Activated T-cell treated with anti-CD3 and anti-CD28 coated beads for 1 hour (primary cell): ENCODE measurements at regions not wholly inside any gene's neighbourhood (a gene's known extent, or its start where the extent isn't known, plus 50 kb on each side); places are given as distances from the start of the nearest gene placed in this dataset.
"Not testable (repeated sequence)": the region's sequence is repeated elsewhere in the genome, so short reads cannot be mapped to it uniquely, and the experiment has no call there.

Experiments used
- DNase-seq: peaks from one replicate; pipeline ENCODE4 v3.0.0-alpha.2; 2020; ENCODE audit warnings: low read depth

- DNase-seq: no peak
Measured at GRCh38 chr2:133885847-133886246, 317.6 kb upstream of the NCKAP5 start.

GRCh38 chr2:133886735-133887675 lies 318.7 kb upstream of the NCKAP5 start:
- DNase-seq: peak; percentile 18

GRCh38 chr2:133887676-133888040 lies 319.4 kb upstream of the NCKAP5 start:
- DNase-seq: no peak

- no peak for DNase-seq
Measured at GRCh38 chr2:133888107-133888506, 319.8 kb upstream of the NCKAP5 start.

- DNase-seq: no peak
Measured at GRCh38 chr2:133888621-133889219, 320.5 kb upstream of the NCKAP5 start.

GRCh38 chr2:133892352-133892913 lies 324.2 kb upstream of the NCKAP5 start:
- DNase-seq: no peak

- DNase-seq: no peak
Measured at GRCh38 chr2:133894429-133894828, 326.2 kb upstream of the NCKAP5 start.

GRCh38 chr2:133897838-133898237 lies 329.6 kb upstream of the NCKAP5 start:
- not testable (repeated sequence) for DNase-seq

GRCh38 chr2:133900909-133901308 lies 332.6 kb upstream of the NCKAP5 start:
- no peak for DNase-seq

- no peak for DNase-seq
Measured at GRCh38 chr2:133906396-133906795, 338.1 kb upstream of the NCKAP5 start.

- DNase-seq: no peak
Measured at GRCh38 chr2:133906926-133907325, 338.7 kb upstream of the NCKAP5 start.

- no peak for DNase-seq
Measured at GRCh38 chr2:133908171-133908570, 339.9 kb upstream of the NCKAP5 start.

- no peak for DNase-seq
Measured at GRCh38 chr2:133918141-133918540, 335.7 kb upstream of the MGAT5 start.

- no peak for DNase-seq
Measured at GRCh38 chr2:133919285-133919684, 334.6 kb upstream of the MGAT5 start.

- DNase-seq: no peak
Measured at GRCh38 chr2:133927894-133928293, 326.0 kb upstream of the MGAT5 start.

GRCh38 chr2:133936096-133936495 lies 317.8 kb upstream of the MGAT5 start:
- no peak for DNase-seq

GRCh38 chr2:133936601-133937000 lies 317.3 kb upstream of the MGAT5 start:
- no peak for DNase-seq

- DNase-seq: no peak
Measured at GRCh38 chr2:133937669-133938068, 316.2 kb upstream of the MGAT5 start.

GRCh38 chr2:133940134-133940533 lies 313.7 kb upstream of the MGAT5 start:
- DNase-seq: no peak

GRCh38 chr2:133941666-133942065 lies 312.2 kb upstream of the MGAT5 start:
- no peak for DNase-seq

GRCh38 chr2:133942398-133942797 lies 311.5 kb upstream of the MGAT5 start:
- no peak for DNase-seq

- DNase-seq: no peak
Measured at GRCh38 chr2:133943108-133943507, 310.8 kb upstream of the MGAT5 start.

- no peak for DNase-seq
Measured at GRCh38 chr2:133945089-133945488, 308.8 kb upstream of the MGAT5 start.
